Brain microvascular endothelial cell (primary cell): ENCODE measurements at regions not wholly inside any gene's neighbourhood (a gene's known extent, or its start where the extent isn't known, plus 50 kb on each side); places are given as distances from the start of the nearest gene placed in this dataset.

Source experiments
- DNase-seq: peaks from one replicate; pipeline ENCODE4 v3.0.0-alpha.2; 2020
- H3K27ac ChIP-seq: fragments of 250-450 bp; sonication (Bioruptor Pico); 2 replicates; pipeline ENCODE4 v1.5.1; 2020; ENCODE audit warnings: mild to moderate bottlenecking, moderate library complexity
- H3K27me3 ChIP-seq: fragments of 250-450 bp; sonication (Bioruptor Pico); replicated peaks from 2 replicates; pipeline ENCODE4 v1.5.1; 2020; ENCODE audit warnings: mild to moderate bottlenecking
- H3K36me3 ChIP-seq: fragments of 250-450 bp; sonication (Bioruptor Pico); replicated peaks from 2 replicates; pipeline ENCODE4 v1.5.1; 2020; ENCODE audit warnings: mild to moderate bottlenecking
- H3K4me3 ChIP-seq: 2 replicates; pipeline ENCODE4 v1.5.1; 2011; ENCODE audit warnings: low read depth, mild to moderate bottlenecking, control low read depth, low read length, moderate library complexity
- CTCF ChIP-seq: IDR thresholded peaks from 2 replicates; pipeline ENCODE4 v1.5.1; 2011; ENCODE audit warnings: low read depth, mild to moderate bottlenecking, moderate library complexity, low read length, control low read depth, inconsistent platforms; ENCODE audit errors: missing control alignments
- in situ Hi-C: cut with HindIII; loops from 2 replicates; pipeline ENCODE4 v1.10.0; 2017; ENCODE audit warnings: low sequenced_read_pairs, low pct_ligation_motif_present

- TF ChIP-seq CTCF: no peak
- no peaks in the 10 kb centered on the region for H3K27me3 ChIP-seq
- DNase-seq: no peak
These were observed 191.0 kb upstream of the NPY2R start for GRCh38 chr4:155017426-155017825.

GRCh38 chr4:155025762-155026457 lies 182.5 kb upstream of the NPY2R start:
- H3K36me3 ChIP-seq: no peaks in the 10 kb centered on the region
- in situ Hi-C loops: no loop called here
- H3K4me3 ChIP-seq: no peak overlapping the region
- H3K27me3 ChIP-seq: no peaks in the 10 kb centered on the region
- TF ChIP-seq CTCF: peak; percentile 77
- no peak overlapping the region for H3K27ac ChIP-seq
- peak; percentile 66 for DNase-seq

More at GRCh38 chr4:155017426-155017825, 191.0 kb upstream of the NPY2R start:
- in situ Hi-C loops: no loop called here
- H3K27ac ChIP-seq: no peak overlapping the region
- no peaks in the 10 kb centered on the region for H3K36me3 ChIP-seq
- no peak overlapping the region for H3K4me3 ChIP-seq

- in situ Hi-C loops: no loop called here
These were observed 181.7 kb upstream of the NPY2R start for GRCh38 chr4:155026715-155027114.

GRCh38 chr4:155032521-155033229 lies 175.8 kb upstream of the NPY2R start:
- in situ Hi-C loops: no loop called here
- DNase-seq: no peak
- no peaks in the 10 kb centered on the region for H3K27me3 ChIP-seq
- H3K27ac ChIP-seq: no peak overlapping the region
- no peak overlapping the region for H3K4me3 ChIP-seq
- H3K36me3 ChIP-seq: no peaks in the 10 kb centered on the region
- no peak for TF ChIP-seq CTCF

More at GRCh38 chr4:155026715-155027114, 181.7 kb upstream of the NPY2R start:
- DNase-seq: no peak
- Histone ChIP-seq H3K4me3 (no peak overlapping the region), H3K27me3 (no peaks in the 10 kb centered on the region), H3K36me3 (no peaks in the 10 kb centered on the region), H3K27ac (no peak overlapping the region)
- no peak for TF ChIP-seq CTCF

- in situ Hi-C loops: no loop called here
- no peak overlapping the region for H3K4me3 ChIP-seq
- no peak for TF ChIP-seq CTCF
- no peaks in the 10 kb centered on the region for H3K27me3 ChIP-seq
- H3K36me3 ChIP-seq: no peaks in the 10 kb centered on the region
- DNase-seq: no peak
- H3K27ac ChIP-seq: no peak overlapping the region
These were observed 174.8 kb upstream of the NPY2R start for GRCh38 chr4:155033604-155034003.
